ENCODE measurements at regions not wholly inside any gene's neighbourhood (a gene's known extent, or its start where the extent isn't known, plus 50 kb on each side); places are given as distances from the start of the nearest gene placed in this dataset.
"Not testable (repeated sequence)": the region's sequence is repeated elsewhere in the genome, so short reads cannot be mapped to it uniquely, and the experiment has no call there.

GRCh38 chrX:13474164-13474516, 95.3 kb upstream of the EGFL6 start:
- FAIRE-seq, result no peak

GRCh38 chrX:13473442-13474163, 95.8 kb upstream of the EGFL6 start:
- FAIRE-seq, result peak; percentile 15

GRCh38 chrX:13472975-13473374, 96.4 kb upstream of the EGFL6 start:
- no peak for FAIRE-seq

GRCh38 chrX:13471269-13471668, 98.1 kb upstream of the EGFL6 start:
- no peak for FAIRE-seq

- FAIRE-seq, result no peak
Observed at GRCh38 chrX:13470685-13470977, 98.8 kb upstream of the EGFL6 start.

- no peak for FAIRE-seq
Observed at GRCh38 chrX:13469963-13470684, 99.3 kb upstream of the EGFL6 start.

- no peak for FAIRE-seq
Observed at GRCh38 chrX:13468096-13468495, 101.3 kb upstream of the EGFL6 start.

GRCh38 chrX:13467243-13467642, 102.2 kb upstream of the EGFL6 start:
- no peak for FAIRE-seq

GRCh38 chrX:13464599-13465275, 104.7 kb upstream of the EGFL6 start:
- no peak for FAIRE-seq

GRCh38 chrX:13463608-13464007, 105.8 kb upstream of the EGFL6 start:
- FAIRE-seq, result no peak

- no peak for FAIRE-seq
Observed at GRCh38 chrX:13452283-13452682, 117.1 kb upstream of the EGFL6 start.

- no peak for FAIRE-seq
Observed at GRCh38 chrX:13449441-13449840, 120.0 kb upstream of the EGFL6 start.

GRCh38 chrX:13448941-13449340, 120.5 kb upstream of the EGFL6 start:
- no peak for FAIRE-seq

- FAIRE-seq, result not testable (repeated sequence)
Observed at GRCh38 chrX:13441608-13442007, 121.8 kb upstream of the ATXN3L start.

- no peak for FAIRE-seq
Observed at GRCh38 chrX:13440176-13440575, 120.3 kb upstream of the ATXN3L start.

GRCh38 chrX:13433298-13433605, 113.4 kb upstream of the ATXN3L start:
- no peak for FAIRE-seq

- peak; percentile 94 for FAIRE-seq
Observed at GRCh38 chrX:13432414-13433297, 112.8 kb upstream of the ATXN3L start.

- no peak for FAIRE-seq
Observed at GRCh38 chrX:13430136-13430827, 110.4 kb upstream of the ATXN3L start.

- FAIRE-seq, result no peak
Observed at GRCh38 chrX:13428053-13428786, 108.4 kb upstream of the ATXN3L start.

- no peak for FAIRE-seq
Observed at GRCh38 chrX:13427441-13428052, 107.7 kb upstream of the ATXN3L start.

- FAIRE-seq, result no peak
Observed at GRCh38 chrX:13420545-13421183, 100.8 kb upstream of the ATXN3L start.
